ENCODE measurements at regions not wholly inside any gene's neighbourhood (a gene's known extent, or its start where the extent isn't known, plus 50 kb on each side); places are given as distances from the start of the nearest gene placed in this dataset.

DNA sequence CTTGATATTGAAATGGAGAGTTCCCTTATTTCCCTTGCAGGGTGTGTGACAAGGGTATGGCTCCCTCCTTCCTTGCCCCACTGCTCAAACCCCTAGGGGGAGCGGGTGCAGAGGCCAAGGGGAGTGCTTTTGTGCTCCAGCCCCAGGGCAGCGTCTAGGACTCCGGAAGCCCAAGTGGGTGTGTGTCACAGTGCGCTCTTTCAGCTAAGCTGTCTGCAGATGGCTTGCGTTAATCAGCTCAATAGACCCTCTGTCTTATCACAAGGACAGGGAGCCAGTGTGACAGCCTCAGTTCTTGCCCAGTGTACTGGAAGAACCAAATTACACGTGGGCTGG, 523.6 kb upstream of the LMCD1 start:
- Histone ChIP-seq H3K27ac (ENCODE audit: insufficient read depth, low read length) (no peak overlapping the region), H2BK5ac (ENCODE audit: low read depth, low read length, poor library complexity, severe bottlenecking) (no peak overlapping the region), H3K14ac (replicated peaks; ENCODE audit: low read depth, low read length) (no peak overlapping the region), H4K8ac (ENCODE audit: low read depth in 2 of 2, low read length in 2 of 2) (no peak overlapping the region), H3K18ac (ENCODE audit: low read depth, low read length) (no peak overlapping the region), H3K27me3 (ENCODE audit: control insufficient read depth, insufficient read depth, low read length) (no peaks in the 10 kb centered on the region), H4K5ac (ENCODE audit: low read depth, low read length) (no peak overlapping the region), H4K91ac (ENCODE audit: insufficient read depth, low read depth, low read length) (no peak overlapping the region), H2BK120ac (ENCODE audit: low read depth, low read length) (no peak overlapping the region), H2AK9ac (replicated peaks; ENCODE audit: low read depth, low read length, poor library complexity) (no peak overlapping the region), H3K56ac (ENCODE audit: extremely low read depth, insufficient read depth, low read length) (no peak overlapping the region), H3K36me3 (ENCODE audit: control insufficient read depth, insufficient read depth, low read length) (no peaks in the 10 kb centered on the region), H3K9me1 (ENCODE audit: insufficient read depth, low read length) (no peaks in the 10 kb centered on the region), H2AFZ (replicated peaks; ENCODE audit: low read length, poor library complexity) (no peak overlapping the region), H3K4me3 (ENCODE audit: insufficient read depth, low read depth, low read length) (no peak overlapping the region), H3K79me1 (ENCODE audit: low read depth in 1 of 2, low read length in 2 of 2) (no peaks in the 10 kb centered on the region), H3K9ac (ENCODE audit: low read depth, low read length) (no peak overlapping the region), H3K4me2 (ENCODE audit: low read depth, low read length) (no peak overlapping the region), H3K4me1 (ENCODE audit: control insufficient read depth, insufficient read depth, low read length) (no peaks in the 10 kb centered on the region), H2BK15ac (ENCODE audit: low read depth, low read length) (no peak overlapping the region), H2BK20ac (ENCODE audit: low read depth, low read length) (no peak overlapping the region), H3K23ac (ENCODE audit: low read depth, low read length) (no peak overlapping the region), H3K9me3 (ENCODE audit: control insufficient read depth, insufficient read depth, low read length) (peaks cover 15% of the 10 kb centered on the region), H2AK5ac (ENCODE audit: low read depth, low read length) (no peak overlapping the region), H3K4ac (ENCODE audit: low read depth, low read length) (no peak overlapping the region), H4K20me1 (ENCODE audit: insufficient read depth, low read length) (no peaks in the 10 kb centered on the region)
- WGBS, 2 experiments (ENCODE audit: extremely low coverage in 2 of 2, insufficient read length in 1 of 2), result no CpG with 5 or more reads among the region's 6 CpGs
- dilution Hi-C loops (cut with HindIII; ENCODE audit: low sequenced_read_pairs, unreplicated experiment) (no loop called here), intact Hi-C loops (cut with micrococcal nuclease) (no loop called here), in situ Hi-C loops (cut with MboI; ENCODE audit: low sequenced_read_pairs) (no loop called here)
- ChIA-PET CTCF (no interaction called here), POLR2A (ENCODE audit: unreplicated experiment) (no interaction called here)
- ATAC-seq (ENCODE audit: low read depth), result no peak
- TF ChIP-seq NFE2L2 (IDR thresholded peaks at IDR 0.05; ENCODE audit: low read depth, low read length) (no peak), MAFK (IDR thresholded peaks at IDR 0.05; ENCODE audit: low read depth, low read length) (no peak), MAZ (IDR thresholded peaks at IDR 0.05; ENCODE audit: borderline replicate concordance, low read depth, low read length) (no peak), BHLHE40 (IDR thresholded peaks at IDR 0.05; ENCODE audit: low read depth, low read length) (no peak)
- no TSS peak for BruUV-seq (replicated peaks)
- no peak for DNase-seq

Measured in IMR-90 (cell line).